Suppressor macrophage (primary cell): ENCODE measurements at regions not wholly inside any gene's neighbourhood (a gene's known extent, or its start where the extent isn't known, plus 50 kb on each side); places are given as distances from the start of the nearest gene placed in this dataset.
"Not testable (repeated sequence)": the region's sequence is repeated elsewhere in the genome, so short reads cannot be mapped to it uniquely, and the experiment has no call there.

Source experiments
- DNase-seq, 4 experiments: peaks; one replicate each; pipeline ENCODE4 v3.0.0-alpha.2; 2020 to 2022

- no peak for DNase-seq
Observed at GRCh38 chr17:28247671-28248555, 71.1 kb upstream of the TMEM97 start.

- no peak for DNase-seq
Observed at GRCh38 chr17:28249706-28250105, 69.3 kb upstream of the TMEM97 start.

- DNase-seq: no peak
Observed at GRCh38 chr17:28252436-28252835, 66.6 kb upstream of the TMEM97 start.

GRCh38 chr17:28253663-28254062 lies 65.3 kb upstream of the TMEM97 start:
- DNase-seq: no peak

- no peak for DNase-seq
Observed at GRCh38 chr17:28255616-28256015, 63.4 kb upstream of the TMEM97 start.

GRCh38 chr17:28256370-28256769 lies 62.6 kb upstream of the TMEM97 start:
- no peak for DNase-seq

- DNase-seq: no peak
Observed at GRCh38 chr17:28256881-28257280, 62.1 kb upstream of the TMEM97 start.

GRCh38 chr17:28258347-28258887 lies 60.6 kb upstream of the TMEM97 start:
- DNase-seq: no peak

GRCh38 chr17:28261219-28261618 lies 57.8 kb upstream of the TMEM97 start:
- DNase-seq: no peak

GRCh38 chr17:28262123-28262745 lies 56.8 kb upstream of the TMEM97 start:
- DNase-seq: peak in 1 of 4 experiments; percentile 14

GRCh38 chr17:28264902-28265548 lies 54.0 kb upstream of the TMEM97 start:
- DNase-seq: not testable (repeated sequence)

- DNase-seq: not testable (repeated sequence)
Observed at GRCh38 chr17:28265856-28266546, 53.0 kb upstream of the TMEM97 start.

- DNase-seq: not testable (repeated sequence)
Observed at GRCh38 chr17:28266547-28266920, 52.5 kb upstream of the TMEM97 start.

- DNase-seq: not testable (repeated sequence)
Observed at GRCh38 chr17:28266926-28267719, 51.9 kb upstream of the TMEM97 start.

- no peak for DNase-seq
Observed at GRCh38 chr17:28267720-28268609, 51.0 kb upstream of the TMEM97 start.

- DNase-seq: no peak
Observed at GRCh38 chr17:28268610-28269313, 50.2 kb upstream of the TMEM97 start.
